ENCODE measurements at regions not wholly inside any gene's neighbourhood (a gene's known extent, or its start where the extent isn't known, plus 50 kb on each side); places are given as distances from the start of the nearest gene placed in this dataset.

DNA sequence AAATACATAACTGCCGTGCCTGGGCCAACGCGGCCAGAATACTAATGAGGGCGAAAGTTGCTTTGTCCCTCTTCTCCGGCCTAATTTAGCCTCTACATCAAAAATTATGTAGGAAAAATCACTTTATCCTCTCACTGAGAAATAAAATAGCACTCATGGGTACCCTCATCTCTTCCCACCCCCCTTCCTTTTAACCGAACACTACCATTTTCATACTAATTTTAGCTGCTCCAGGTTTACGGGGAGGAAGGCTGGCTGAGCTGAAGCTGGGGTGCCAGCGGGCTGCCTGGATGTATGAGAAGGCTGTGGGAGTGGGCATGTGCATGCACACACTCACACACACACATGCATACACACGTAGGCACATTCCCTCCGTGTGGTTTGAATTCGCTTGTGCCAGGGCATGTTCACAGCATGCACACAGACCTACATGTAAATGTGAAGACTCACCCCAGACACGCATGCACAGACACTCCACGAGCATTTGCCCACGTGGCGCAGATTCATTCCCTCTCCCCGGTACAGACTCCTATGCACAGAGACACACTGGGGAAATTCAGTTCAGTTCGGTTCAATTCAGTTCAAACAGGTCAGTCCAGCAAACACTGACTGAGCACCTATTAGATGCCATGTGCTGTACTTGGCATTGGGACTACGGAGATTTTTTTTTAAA is 145.1 kb downstream of the MRM1 start:
- POLR2A ChIA-PET (ENCODE audit: low non-redundant PET), result no interaction called here
- no peak for DNase-seq (ENCODE audit: low spot score)
- TF ChIP-seq, protein P1, sequence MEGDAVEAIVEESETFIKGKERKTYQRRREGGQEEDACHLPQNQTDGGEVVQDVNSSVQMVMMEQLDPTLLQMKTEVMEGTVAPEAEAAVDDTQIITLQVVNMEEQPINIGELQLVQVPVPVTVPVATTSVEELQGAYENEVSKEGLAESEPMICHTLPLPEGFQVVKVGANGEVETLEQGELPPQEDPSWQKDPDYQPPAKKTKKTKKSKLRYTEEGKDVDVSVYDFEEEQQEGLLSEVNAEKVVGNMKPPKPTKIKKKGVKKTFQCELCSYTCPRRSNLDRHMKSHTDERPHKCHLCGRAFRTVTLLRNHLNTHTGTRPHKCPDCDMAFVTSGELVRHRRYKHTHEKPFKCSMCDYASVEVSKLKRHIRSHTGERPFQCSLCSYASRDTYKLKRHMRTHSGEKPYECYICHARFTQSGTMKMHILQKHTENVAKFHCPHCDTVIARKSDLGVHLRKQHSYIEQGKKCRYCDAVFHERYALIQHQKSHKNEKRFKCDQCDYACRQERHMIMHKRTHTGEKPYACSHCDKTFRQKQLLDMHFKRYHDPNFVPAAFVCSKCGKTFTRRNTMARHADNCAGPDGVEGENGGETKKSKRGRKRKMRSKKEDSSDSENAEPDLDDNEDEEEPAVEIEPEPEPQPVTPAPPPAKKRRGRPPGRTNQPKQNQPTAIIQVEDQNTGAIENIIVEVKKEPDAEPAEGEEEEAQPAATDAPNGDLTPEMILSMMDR (conservative IDR thresholded peaks at IDR 0.05; ENCODE audit: low read depth), result no peak
- no peak overlapping the region for H3K27ac ChIP-seq
- CTCF ChIA-PET, result no interaction called here

DNA sequence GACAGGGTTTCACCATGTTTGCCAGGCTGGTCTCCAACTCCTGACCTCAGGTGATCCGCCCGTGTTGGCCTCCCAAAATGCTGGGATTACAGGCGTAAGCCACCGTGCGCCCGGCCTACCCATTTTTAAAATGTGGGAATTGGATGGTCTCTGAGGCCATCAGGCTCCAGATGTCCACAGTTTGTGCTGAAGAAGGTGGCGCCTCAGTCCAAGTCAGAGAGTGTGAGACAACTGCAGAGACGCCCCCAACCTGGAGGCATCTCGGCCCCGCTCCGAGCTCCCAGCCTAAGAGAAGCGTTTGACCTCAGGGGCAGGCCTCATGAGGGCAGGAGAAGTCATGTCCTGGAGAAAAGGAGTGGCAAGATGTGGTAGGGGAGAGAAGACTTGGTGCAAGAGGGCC is 146.5 kb downstream of the MRM1 start:
- POLR2A ChIA-PET (ENCODE audit: low non-redundant PET), result no interaction called here
- CTCF ChIA-PET, result no interaction called here
- H3K27ac ChIP-seq, result no peak overlapping the region
- no peak for DNase-seq (ENCODE audit: low spot score)
- TF ChIP-seq, protein P1 (conservative IDR thresholded peaks at IDR 0.05; ENCODE audit: low read depth), result no peak

DNA sequence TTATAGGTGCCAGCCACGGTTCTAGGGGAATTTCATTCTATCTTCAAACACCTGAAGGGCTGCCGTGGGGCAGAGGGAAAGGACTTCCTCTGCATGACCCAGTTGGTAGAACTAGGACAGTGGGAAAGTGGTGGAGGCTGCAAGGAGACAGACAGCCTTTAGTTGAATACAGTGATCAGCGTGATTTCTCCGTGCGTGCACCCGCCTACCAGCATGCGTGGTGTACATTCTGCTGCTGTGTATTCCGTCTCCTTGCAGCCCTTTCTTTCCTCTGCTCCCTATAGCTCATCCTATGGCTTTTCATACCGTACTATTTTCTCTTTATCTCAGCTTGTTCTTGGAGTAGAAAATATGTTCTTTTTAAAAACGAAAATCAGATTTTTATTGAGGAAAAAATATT is 146.9 kb downstream of the MRM1 start:
- POLR2A ChIA-PET (ENCODE audit: low non-redundant PET), result no interaction called here
- no peak for DNase-seq (ENCODE audit: low spot score)
- H3K27ac ChIP-seq, result no peak overlapping the region
- CTCF ChIA-PET, result interaction anchor here (0.7 kb wide), 1 partner anchor 86 kb away, joined by 4 read pairs; no protein-coding TSS in a partner anchor
- TF ChIP-seq, protein P1 (conservative IDR thresholded peaks at IDR 0.05; ENCODE audit: low read depth), result no peak

DNA sequence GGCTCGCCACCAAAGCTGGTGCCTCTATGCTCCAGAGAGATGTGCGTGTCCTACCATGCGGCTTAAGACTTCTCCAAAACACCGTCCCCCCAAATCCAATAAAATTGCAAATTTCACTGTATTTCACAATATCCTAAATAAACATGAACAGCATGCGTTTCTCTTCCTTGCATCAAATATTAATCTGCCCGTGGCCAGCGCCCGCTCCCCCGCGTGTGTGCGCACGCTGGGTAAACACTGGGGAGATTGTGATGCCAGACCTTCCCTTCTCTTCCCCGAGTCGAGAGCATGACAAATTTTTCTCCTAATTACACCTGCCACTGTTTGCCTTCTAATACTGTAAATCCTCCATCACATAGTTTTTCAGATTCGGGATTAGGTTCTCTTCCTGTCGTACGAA is 148.1 kb downstream of the MRM1 start:
- POLR2A ChIA-PET (ENCODE audit: low non-redundant PET), result no interaction called here
- no peak for DNase-seq (ENCODE audit: low spot score)
- CTCF ChIA-PET, result interaction anchor here (0.6 kb wide), 2 partner anchors 41 to 1737 kb away, joined by 3 read pairs; no protein-coding TSS in a partner anchor
- no peak overlapping the region for H3K27ac ChIP-seq
- TF ChIP-seq, protein P1 (conservative IDR thresholded peaks at IDR 0.05; ENCODE audit: low read depth), result no peak

DNA sequence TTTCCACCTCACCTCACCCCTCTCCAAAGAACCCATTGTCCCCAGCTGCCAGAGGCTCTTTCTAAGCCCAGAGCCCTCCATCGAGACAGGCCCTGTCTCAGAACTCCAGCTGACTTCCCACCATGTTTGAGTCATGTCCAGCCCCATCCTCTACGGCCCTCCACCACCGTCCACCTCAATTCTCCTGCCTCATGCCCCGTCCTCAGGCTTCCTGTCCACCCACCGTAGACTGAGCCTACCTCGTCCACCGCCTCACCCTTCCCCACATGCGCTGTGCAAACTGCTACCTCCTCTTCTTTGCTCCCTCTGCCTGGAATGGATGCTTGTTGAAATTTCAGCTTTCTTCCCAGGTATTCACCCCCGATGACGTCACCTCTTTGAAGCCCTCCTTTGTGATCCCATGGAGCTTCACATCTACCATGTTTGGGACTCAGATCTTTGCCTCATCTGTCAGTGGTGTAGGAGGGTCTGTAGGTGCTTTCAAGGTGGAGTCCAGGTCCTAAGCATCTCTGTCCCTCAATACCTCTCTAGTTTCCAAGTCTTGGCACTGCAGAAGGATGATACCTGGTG is 149.0 kb downstream of the MRM1 start:
- TF ChIP-seq, protein P1 (conservative IDR thresholded peaks at IDR 0.05; ENCODE audit: low read depth), result no peak
- DNase-seq (ENCODE audit: low spot score), result no peak
- H3K27ac ChIP-seq, result no peak overlapping the region
- CTCF ChIA-PET, result no interaction called here
- POLR2A ChIA-PET (ENCODE audit: low non-redundant PET), result no interaction called here

DNA sequence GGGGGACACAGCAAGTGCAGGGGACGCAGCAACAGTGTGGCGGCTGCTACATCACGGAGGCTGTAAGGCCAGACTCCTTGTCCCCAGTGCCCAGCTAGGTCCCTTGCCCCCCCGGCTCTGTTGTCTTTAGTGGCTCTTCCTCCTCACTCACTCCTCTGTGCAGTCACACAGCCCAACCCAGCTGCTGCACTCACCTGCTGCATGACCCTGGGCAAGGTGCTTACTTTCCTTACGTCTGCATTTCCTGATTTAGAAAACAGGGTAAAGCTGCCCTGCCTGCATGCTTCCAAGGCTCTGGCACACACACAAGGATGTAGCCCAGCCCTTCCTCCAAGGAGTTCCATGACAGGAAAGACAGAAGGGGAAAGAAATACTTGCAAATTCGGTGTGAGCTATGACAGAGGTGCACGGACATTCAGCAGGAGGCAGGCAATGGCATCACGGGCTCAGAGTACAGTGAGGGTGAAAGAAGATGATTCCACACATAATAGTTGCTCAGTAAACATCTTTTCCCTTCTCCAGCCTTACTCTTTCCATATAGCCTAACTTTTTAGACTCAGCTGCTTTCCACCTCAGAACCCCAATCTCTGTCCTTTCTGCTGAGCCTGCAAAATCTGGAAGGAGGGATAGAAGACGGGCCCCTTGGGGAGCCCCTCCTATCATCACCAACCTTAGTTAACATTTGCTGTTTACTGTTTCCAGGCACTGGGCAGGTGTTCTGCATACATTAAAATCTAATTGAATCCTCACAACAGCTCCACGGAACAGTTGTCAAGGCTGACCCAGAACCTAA is 150.9 kb downstream of the MRM1 start:
- no peak overlapping the region for H3K27ac ChIP-seq
- POLR2A ChIA-PET (ENCODE audit: low non-redundant PET), result no interaction called here
- DNase-seq (ENCODE audit: low spot score), result no peak
- CTCF ChIA-PET, result interaction anchor here (0.6 to 0.9 kb wide), 2 partner anchors 86 to 159 kb away, joined by 3 to 5 read pairs; no protein-coding TSS in a partner anchor
- TF ChIP-seq, protein P1 (conservative IDR thresholded peaks at IDR 0.05; ENCODE audit: low read depth), result no peak

Measured in RWPE1 (cell line).